Right lobe of liver (tissue), 6 donors: ENCODE measurements at regions not wholly inside any gene's neighbourhood (a gene's known extent, or its start where the extent isn't known, plus 50 kb on each side); places are given as distances from the start of the nearest gene placed in this dataset.

ENCODE experiments used
- ATAC-seq, 4 donors: fragments of 200-7000 bp; cut with Tn5 transposase; one replicate each; pipeline ENCODE4 v1.9.1; 2020; ENCODE audit warnings: mild to moderate bottlenecking in 4 of 4, moderate library complexity in 4 of 4
- DNase-seq, 3 donors: peaks; one replicate each; pipeline ENCODE4 v3.0.0-alpha.2; 2020
- H3K27ac ChIP-seq, 3 donors: fragments of 200-600 bp; one replicate each; pipeline ENCODE4 v1.8.0; 2022
- H3K27me3 ChIP-seq, 2 donors: fragments of 200-600 bp; one replicate each; pipeline ENCODE4 v1.8.0; 2022
- H3K36me3 ChIP-seq, 4 donors: fragments of 200-600 bp; sonication (generic) in 1 of 4; one replicate each; pipeline versions ENCODE4 v1.5.1 to v1.8.0; 2017 to 2022; ENCODE audit warnings: control low read depth in 1 of 4
- H3K4me1 ChIP-seq, 4 donors: fragments of 200-600 bp; sonication (generic) in 1 of 4; one replicate each; pipeline versions ENCODE4 v1.5.1 to v1.8.0; 2017 to 2022; ENCODE audit warnings: control low read depth in 1 of 4
- H3K4me3 ChIP-seq, 3 donors: fragments of 200-600 bp; one replicate each; pipeline ENCODE4 v1.8.0; 2022
- H3K9me3 ChIP-seq, 4 donors: fragments of 200-600 bp; sonication (generic) in 1 of 4; one replicate each; pipeline versions ENCODE4 v1.5.1 to v1.8.0; 2017 to 2022; ENCODE audit warnings: control low read depth in 1 of 4
- POLR2A ChIP-seq: fragments of 450-650 bp; IDR thresholded peaks from one replicate; pipeline ENCODE4 v1.6.1; 2017; ENCODE audit warnings: antibody characterized with exemption, mild to moderate bottlenecking
- WGBS: methylation state at CpG from one replicate; pipeline ENCODE4 v1.1.6; 2018; ENCODE audit warnings: low coverage, low lambda C conversion rate; ENCODE audit not compliant: insufficient coverage; ENCODE audit errors: missing lambda C conversion rate; 5-methylcytosine and 5-hydroxymethylcytosine counted together
- intact Hi-C, 2 donors: fragments of 100-400 bp; cut with DNase I; formaldehyde crosslinking; loops; one replicate each; pipeline versions ENCODE4 v1.11.2 to v1.14.1; 2022
- TF ChIP-seq, protein P1 (sequence below), 4 donors: fragments of 200-600 bp in 3 of 4; fragments of 450-650 bp in 1 of 4; IDR thresholded peaks; one replicate each; pipeline versions ENCODE4 v1.5.1 to v1.8.0; 2016 to 2022; ENCODE audit warnings: antibody characterized with exemption in 4 of 4, mild to moderate bottlenecking in 2 of 4
- donor health status: DM: no; HTN: yes; CAD: no.
- donor health status: DM: no; HTN: no; CAD: no.
- donor health status: DM: no; HTN: no; CAD: no.
- donor health status: DM: no; HTN: yes; CAD: no.
- donor health status: DM: no; HTN: yes; CAD: no.

DNA sequence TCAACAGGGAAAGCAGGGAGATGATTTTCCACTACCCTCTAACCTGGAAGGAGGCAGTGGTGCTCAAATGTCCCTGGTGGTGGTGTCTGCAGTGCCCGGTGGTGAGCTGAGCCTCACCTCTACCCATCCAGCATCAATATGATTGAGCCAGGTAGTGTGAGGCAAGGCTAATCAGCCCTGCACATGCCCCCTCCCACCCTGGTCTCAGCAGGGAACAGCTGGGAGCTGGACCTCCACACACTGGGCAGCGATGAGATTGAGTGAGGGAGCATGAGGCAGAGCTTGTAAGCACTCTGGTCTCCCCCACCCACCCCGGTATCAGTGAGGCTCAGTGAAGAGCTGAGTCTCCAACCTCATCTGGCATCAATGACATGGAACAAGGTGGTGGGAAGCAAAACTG lies 634.3 kb downstream of the PTPRU start:
- Histone ChIP-seq H3K27me3 (peaks cover 4% of the 10 kb centered on the region in 2 donors), H3K36me3 (no peaks in the 10 kb centered on the region), H3K4me3 (no peak overlapping the region), H3K27ac (no peak overlapping the region), H3K4me1 (no peaks in the 10 kb centered on the region), H3K9me3 (no peaks in the 10 kb centered on the region)
- 60% methylated on average over 1 of the region's 3 CpGs for WGBS
- no peak for TF ChIP-seq POLR2A
- TF ChIP-seq, protein P1, sequence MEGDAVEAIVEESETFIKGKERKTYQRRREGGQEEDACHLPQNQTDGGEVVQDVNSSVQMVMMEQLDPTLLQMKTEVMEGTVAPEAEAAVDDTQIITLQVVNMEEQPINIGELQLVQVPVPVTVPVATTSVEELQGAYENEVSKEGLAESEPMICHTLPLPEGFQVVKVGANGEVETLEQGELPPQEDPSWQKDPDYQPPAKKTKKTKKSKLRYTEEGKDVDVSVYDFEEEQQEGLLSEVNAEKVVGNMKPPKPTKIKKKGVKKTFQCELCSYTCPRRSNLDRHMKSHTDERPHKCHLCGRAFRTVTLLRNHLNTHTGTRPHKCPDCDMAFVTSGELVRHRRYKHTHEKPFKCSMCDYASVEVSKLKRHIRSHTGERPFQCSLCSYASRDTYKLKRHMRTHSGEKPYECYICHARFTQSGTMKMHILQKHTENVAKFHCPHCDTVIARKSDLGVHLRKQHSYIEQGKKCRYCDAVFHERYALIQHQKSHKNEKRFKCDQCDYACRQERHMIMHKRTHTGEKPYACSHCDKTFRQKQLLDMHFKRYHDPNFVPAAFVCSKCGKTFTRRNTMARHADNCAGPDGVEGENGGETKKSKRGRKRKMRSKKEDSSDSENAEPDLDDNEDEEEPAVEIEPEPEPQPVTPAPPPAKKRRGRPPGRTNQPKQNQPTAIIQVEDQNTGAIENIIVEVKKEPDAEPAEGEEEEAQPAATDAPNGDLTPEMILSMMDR (IDR thresholded peaks at IDR 0.05), result no peak
- ATAC-seq, result no peak
- intact Hi-C loops, result no loop called here
- DNase-seq, result no peak

DNA sequence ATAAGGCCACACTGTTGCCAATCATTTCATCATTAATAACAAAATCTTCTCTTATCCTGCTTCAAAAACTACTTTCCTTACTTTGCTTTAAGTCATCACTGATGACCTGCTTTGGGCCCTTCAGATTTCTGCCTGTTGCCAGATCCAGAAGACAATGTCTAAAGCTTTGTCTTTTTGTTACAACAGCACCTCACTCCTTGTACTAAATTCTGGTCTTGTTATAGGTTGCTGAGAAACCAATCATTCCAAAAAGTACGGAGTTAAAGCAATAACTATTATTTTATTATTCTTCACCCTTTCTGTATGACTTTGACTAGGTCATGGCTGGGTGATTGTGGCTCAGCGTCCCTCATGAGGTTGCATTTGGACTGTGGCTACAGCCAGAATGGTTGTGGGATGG lies 633.5 kb downstream of the PTPRU start:
- Histone ChIP-seq H3K9me3 (no peaks in the 10 kb centered on the region), H3K4me1 (no peaks in the 10 kb centered on the region), H3K4me3 (no peak overlapping the region), H3K36me3 (no peaks in the 10 kb centered on the region), H3K27me3 (peaks cover 4% of the 10 kb centered on the region in 2 donors), H3K27ac (no peak overlapping the region)
- no peak for DNase-seq
- TF ChIP-seq, protein P1 (IDR thresholded peaks at IDR 0.05), result no peak
- TF ChIP-seq POLR2A, result no peak
- WGBS, result 30% methylated on average over 2 of the region's 2 CpGs
- no peak for ATAC-seq
- intact Hi-C loops, result no loop called here

DNA sequence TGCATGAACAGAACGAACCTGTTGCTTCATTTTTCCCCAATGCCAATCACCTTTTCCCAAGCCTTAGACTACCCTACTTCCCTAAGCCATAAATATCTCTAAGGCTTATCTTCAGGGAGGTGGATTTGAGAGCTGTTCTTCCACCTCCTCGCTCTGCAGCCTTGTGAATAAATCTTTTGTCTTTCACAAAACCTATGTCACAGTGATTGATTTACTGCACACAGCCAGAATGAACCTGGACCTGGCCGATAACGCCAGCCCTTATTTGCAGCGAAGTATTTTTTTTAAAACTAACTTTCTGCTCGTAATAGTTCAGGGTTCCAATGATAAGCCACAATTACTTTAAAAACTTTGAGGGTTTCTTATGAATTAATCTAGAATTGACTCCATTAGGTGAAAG lies 632.6 kb downstream of the PTPRU start:
- ATAC-seq, result no peak
- no peaks in the 10 kb centered on the region for H3K4me1 ChIP-seq
- TF ChIP-seq POLR2A, result no peak
- TF ChIP-seq, protein P1 (IDR thresholded peaks at IDR 0.05), result no peak
- H3K27ac ChIP-seq, result no peak overlapping the region
- DNase-seq, result no peak
- no peaks in the 10 kb centered on the region for H3K36me3 ChIP-seq
- peaks cover 4% of the 10 kb centered on the region in 2 donors for H3K27me3 ChIP-seq
- 31% methylated on average over 6 of the region's 6 CpGs for WGBS
- no peak overlapping the region for H3K4me3 ChIP-seq
- no peaks in the 10 kb centered on the region for H3K9me3 ChIP-seq
- intact Hi-C loops, result no loop called here

DNA sequence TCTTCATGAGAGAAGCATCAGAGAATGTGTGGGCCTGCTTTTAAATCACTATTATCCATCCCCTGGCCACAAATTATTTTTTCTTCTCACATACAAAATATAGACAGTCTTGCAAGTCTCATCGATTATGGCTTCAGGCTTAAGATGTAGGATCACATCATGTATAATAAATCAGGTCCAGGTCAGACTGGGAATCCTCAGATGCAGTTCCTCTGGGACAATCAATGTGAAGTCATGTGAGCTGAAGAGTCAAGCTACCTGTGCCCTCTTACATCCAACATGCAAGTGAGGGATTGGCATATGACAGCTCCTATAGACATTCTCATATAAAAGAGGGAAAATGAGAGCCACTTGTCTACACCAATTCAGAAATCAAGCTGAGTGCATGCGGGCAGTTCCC lies 631.8 kb downstream of the PTPRU start:
- no peaks in the 10 kb centered on the region for H3K36me3 ChIP-seq
- DNase-seq (no peak), ATAC-seq (no peak)
- intact Hi-C loops, result no loop called here
- no peaks in the 10 kb centered on the region for H3K4me1 ChIP-seq
- no peak overlapping the region for H3K4me3 ChIP-seq
- TF ChIP-seq, protein P1 (IDR thresholded peaks at IDR 0.05), result no peak
- no peak for TF ChIP-seq POLR2A
- H3K27ac ChIP-seq, result no peak overlapping the region
- H3K9me3 ChIP-seq, result no peaks in the 10 kb centered on the region
- H3K27me3 ChIP-seq, result peaks cover 0 to 4% of the 10 kb centered on the region in 2 donors
- 30% methylated on average over 2 of the region's 2 CpGs for WGBS

DNA sequence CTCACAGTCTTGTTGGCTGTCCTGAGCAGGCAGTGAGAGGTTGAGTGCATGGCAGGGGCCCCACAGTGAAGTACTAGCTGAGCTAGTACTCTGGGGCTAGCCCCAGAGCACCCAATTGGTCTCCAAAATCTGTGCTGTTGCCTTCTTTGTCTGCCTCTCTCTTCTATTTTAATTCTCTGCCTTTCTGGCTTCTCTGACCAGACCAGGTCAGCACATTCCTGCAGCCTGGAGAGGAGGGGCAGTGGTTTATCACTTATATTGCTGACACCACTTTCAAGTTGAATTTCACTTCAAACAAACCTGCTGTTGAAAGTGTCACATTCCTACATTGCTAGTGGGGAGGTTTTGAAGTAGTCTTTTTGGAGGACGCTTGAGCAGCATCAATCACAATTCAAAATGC lies 628.7 kb downstream of the PTPRU start:
- no peak overlapping the region for H3K27ac ChIP-seq
- ATAC-seq, result no peak
- no peaks in the 10 kb centered on the region for H3K4me1 ChIP-seq
- TF ChIP-seq, protein P1 (IDR thresholded peaks at IDR 0.05), result no peak
- TF ChIP-seq POLR2A, result no peak
- no peaks in the 10 kb centered on the region for H3K36me3 ChIP-seq
- no peaks in the 10 kb centered on the region for H3K27me3 ChIP-seq
- DNase-seq, result no peak
- peaks cover 0 to 4% (median 0%) of the 10 kb centered on the region in 4 donors for H3K9me3 ChIP-seq
- intact Hi-C loops, result no loop called here
- H3K4me3 ChIP-seq, result no peak overlapping the region
- WGBS, result 35% methylated on average over 1 of the region's 1 CpG
